Upper lobe of right lung (tissue), 1 donor: ENCODE measurements at regions not wholly inside any gene's neighbourhood (a gene's known extent, or its start where the extent isn't known, plus 50 kb on each side); places are given as distances from the start of the nearest gene placed in this dataset.
"Not testable (repeated sequence)": the region's sequence is repeated elsewhere in the genome, so short reads cannot be mapped to it uniquely, and the experiment has no call there.

Source experiments
- ATAC-seq: fragments of 200-7000 bp; cut with Tn5 transposase; one replicate; pipeline ENCODE4 v1.9.1; 2020; ENCODE audit warnings: mild to moderate bottlenecking, moderate library complexity
- DNase-seq: peaks from one replicate; pipeline ENCODE4 v3.0.0-alpha.2; 2020
- H3K27ac ChIP-seq: fragments of 200-600 bp; one replicate; pipeline ENCODE4 v1.8.0; 2022
- H3K27me3 ChIP-seq: fragments of 200-600 bp; one replicate; pipeline ENCODE4 v1.8.0; 2022; ENCODE audit warnings: mild to moderate bottlenecking
- H3K36me3 ChIP-seq: fragments of 200-600 bp; one replicate; pipeline ENCODE4 v1.8.0; 2022
- H3K4me1 ChIP-seq: fragments of 200-600 bp; one replicate; pipeline ENCODE4 v1.8.0; 2022
- H3K4me3 ChIP-seq: fragments of 200-600 bp; one replicate; pipeline ENCODE4 v1.8.0; 2022; ENCODE audit warnings: mild to moderate bottlenecking
- H3K9me3 ChIP-seq: fragments of 200-600 bp; one replicate; pipeline ENCODE4 v1.8.0; 2022
- CTCF ChIP-seq: fragments of 200-600 bp; IDR thresholded peaks from one replicate; pipeline ENCODE4 v1.8.0; 2022; ENCODE audit warnings: antibody characterized with exemption
- intact Hi-C: fragments of 100-400 bp; cut with DNase I; formaldehyde crosslinking; loops from one replicate; pipeline ENCODE4 v1.11.0; 2022
- donor health status: DM: no; HTN: yes; CAD: no; lungs with severe emphysema.

- no peak overlapping the region for H3K27ac ChIP-seq
- no peaks in the 10 kb centered on the region for H3K36me3 ChIP-seq
- no peaks in the 10 kb centered on the region for H3K27me3 ChIP-seq
- no peak for TF ChIP-seq CTCF
- no peaks in the 10 kb centered on the region for H3K9me3 ChIP-seq
- no peaks in the 10 kb centered on the region for H3K4me1 ChIP-seq
- DNase-seq (no peak), ATAC-seq (no peak)
- no peak overlapping the region for H3K4me3 ChIP-seq
- intact Hi-C loops = no loop called here
Observed at GRCh38 chr3:13748276-13748879, 131.5 kb downstream of the WNT7A start.

GRCh38 chr3:13747627-13748026 is 132.2 kb downstream of the WNT7A start:
- no peak for TF ChIP-seq CTCF
- intact Hi-C loops = no loop called here
- Histone ChIP-seq H3K4me1 (no peaks in the 10 kb centered on the region), H3K9me3 (no peaks in the 10 kb centered on the region), H3K27ac (no peak overlapping the region), H3K36me3 (no peaks in the 10 kb centered on the region), H3K27me3 (no peaks in the 10 kb centered on the region), H3K4me3 (no peak overlapping the region)
- ATAC-seq = no peak
- no peak for DNase-seq

- TF ChIP-seq CTCF = no peak
- Histone ChIP-seq H3K4me1 (no peaks in the 10 kb centered on the region), H3K4me3 (no peak overlapping the region), H3K27ac (no peak overlapping the region), H3K9me3 (no peaks in the 10 kb centered on the region), H3K27me3 (no peaks in the 10 kb centered on the region), H3K36me3 (no peaks in the 10 kb centered on the region)
- no peak for DNase-seq
- intact Hi-C loops = no loop called here
- ATAC-seq = no peak
Observed at GRCh38 chr3:13746385-13746784, 133.5 kb downstream of the WNT7A start.

- no peak for ATAC-seq
Observed at GRCh38 chr3:13745636-13746035, 134.2 kb downstream of the WNT7A start.

GRCh38 chr3:13740795-13741194 is 139.1 kb downstream of the WNT7A start:
- no peak for DNase-seq
- intact Hi-C loops = no loop called here
- no peak overlapping the region for H3K4me3 ChIP-seq
- no peak overlapping the region for H3K27ac ChIP-seq
- no peaks in the 10 kb centered on the region for H3K36me3 ChIP-seq
- no peak for TF ChIP-seq CTCF
- peaks cover 6% of the 10 kb centered on the region for H3K9me3 ChIP-seq
- no peaks in the 10 kb centered on the region for H3K27me3 ChIP-seq
- no peak for ATAC-seq
- H3K4me1 ChIP-seq = no peaks in the 10 kb centered on the region

More at GRCh38 chr3:13745636-13746035, 134.2 kb downstream of the WNT7A start:
- no peak for TF ChIP-seq CTCF
- H3K4me1 ChIP-seq = no peaks in the 10 kb centered on the region
- no peak overlapping the region for H3K27ac ChIP-seq
- no peaks in the 10 kb centered on the region for H3K9me3 ChIP-seq
- H3K4me3 ChIP-seq = no peak overlapping the region
- intact Hi-C loops = no loop called here
- H3K36me3 ChIP-seq = no peaks in the 10 kb centered on the region
- no peak for DNase-seq
- no peaks in the 10 kb centered on the region for H3K27me3 ChIP-seq

- H3K9me3 ChIP-seq, intact Hi-C loops, DNase-seq: not testable (repeated sequence)
Observed at GRCh38 chr3:13733726-13734125, 146.1 kb downstream of the WNT7A start.

More at GRCh38 chr3:13733726-13734125, 146.1 kb downstream of the WNT7A start:
- H3K4me1 ChIP-seq, H3K4me3 ChIP-seq, H3K27me3 ChIP-seq, H3K27ac ChIP-seq, H3K36me3 ChIP-seq, ATAC-seq: not testable (repeated sequence)
